SKM-1 treated with dmso at 0.1 percent for 144 hours (cell line): ENCODE measurements at regions not wholly inside any gene's neighbourhood (a gene's known extent, or its start where the extent isn't known, plus 50 kb on each side); places are given as distances from the start of the nearest gene placed in this dataset.

ENCODE experiments used
- DNase-seq: peaks from one replicate; lab custom pipeline; 2025; ENCODE audit not compliant: unreplicated experiment; lab: John Stamatoyannopoulos, UW

- DNase-seq = no peak
Measured at GRCh38 chr4:13133700-13134099, 350.4 kb downstream of the RAB28 start.

- no peak for DNase-seq
Measured at GRCh38 chr4:13130848-13131247, 353.3 kb downstream of the RAB28 start.

- DNase-seq = no peak
Measured at GRCh38 chr4:13129095-13129494, 355.0 kb downstream of the RAB28 start.

GRCh38 chr4:13126976-13127910, 356.9 kb downstream of the RAB28 start:
- DNase-seq = no peak

GRCh38 chr4:13118633-13119032, 365.5 kb downstream of the RAB28 start:
- DNase-seq = no peak

GRCh38 chr4:13117185-13117584, 367.0 kb downstream of the RAB28 start:
- DNase-seq = no peak

GRCh38 chr4:13112030-13112429, 372.1 kb downstream of the RAB28 start:
- no peak for DNase-seq

GRCh38 chr4:13109536-13109935, 374.6 kb downstream of the RAB28 start:
- DNase-seq = no peak

- DNase-seq = no peak
Measured at GRCh38 chr4:13108096-13108495, 376.0 kb downstream of the RAB28 start.

GRCh38 chr4:13103382-13104015, 380.6 kb downstream of the RAB28 start:
- DNase-seq = no peak

GRCh38 chr4:13102092-13102742, 381.9 kb downstream of the RAB28 start:
- no peak for DNase-seq

GRCh38 chr4:13097971-13098370, 386.2 kb downstream of the RAB28 start:
- DNase-seq = no peak

- DNase-seq = no peak
Measured at GRCh38 chr4:13095722-13096121, 388.4 kb downstream of the RAB28 start.

- no peak for DNase-seq
Measured at GRCh38 chr4:13093170-13093569, 391.0 kb downstream of the RAB28 start.

GRCh38 chr4:13092702-13093101, 391.4 kb downstream of the RAB28 start:
- no peak for DNase-seq

GRCh38 chr4:13089659-13089998, 394.5 kb downstream of the RAB28 start:
- DNase-seq = no peak

GRCh38 chr4:13088726-13089658, 395.1 kb downstream of the RAB28 start:
- DNase-seq = no peak

- no peak for DNase-seq
Measured at GRCh38 chr4:13087041-13087440, 397.1 kb downstream of the RAB28 start.

- no peak for DNase-seq
Measured at GRCh38 chr4:13084210-13084609, 399.9 kb downstream of the RAB28 start.

- DNase-seq = no peak
Measured at GRCh38 chr4:13081830-13082229, 402.3 kb downstream of the RAB28 start.

GRCh38 chr4:13067077-13067476, 417.1 kb downstream of the RAB28 start:
- DNase-seq = no peak
